ENCODE measurements at regions not wholly inside any gene's neighbourhood (a gene's known extent, or its start where the extent isn't known, plus 50 kb on each side); places are given as distances from the start of the nearest gene placed in this dataset.

GRCh38 chrX:14266705-14267104, 237.0 kb upstream of the GEMIN8 start:
- ATAC-seq (no peak), DNase-seq (no peak)
- peaks cover 0 to 13% (median 0%) of the 10 kb centered on the region in 9 donors for H3K27me3 ChIP-seq
- intact Hi-C loops (cut with DNase I), result no loop called here
- no peaks in the 10 kb centered on the region for H3K36me3 ChIP-seq
- no peaks in the 10 kb centered on the region for H3K9me3 ChIP-seq
- no peak overlapping the region for H3K4me3 ChIP-seq
- H3K4me1 ChIP-seq, result no peaks in the 10 kb centered on the region
- H3K27ac ChIP-seq, result no peak overlapping the region
- WGBS, 4 donors, result 53 to 75% (median 72%) methylated on average over 1 of the region's 1 CpG
- no peak for TF ChIP-seq POLR2A (IDR thresholded peaks at IDR 0.05)
- TF ChIP-seq, protein P1, sequence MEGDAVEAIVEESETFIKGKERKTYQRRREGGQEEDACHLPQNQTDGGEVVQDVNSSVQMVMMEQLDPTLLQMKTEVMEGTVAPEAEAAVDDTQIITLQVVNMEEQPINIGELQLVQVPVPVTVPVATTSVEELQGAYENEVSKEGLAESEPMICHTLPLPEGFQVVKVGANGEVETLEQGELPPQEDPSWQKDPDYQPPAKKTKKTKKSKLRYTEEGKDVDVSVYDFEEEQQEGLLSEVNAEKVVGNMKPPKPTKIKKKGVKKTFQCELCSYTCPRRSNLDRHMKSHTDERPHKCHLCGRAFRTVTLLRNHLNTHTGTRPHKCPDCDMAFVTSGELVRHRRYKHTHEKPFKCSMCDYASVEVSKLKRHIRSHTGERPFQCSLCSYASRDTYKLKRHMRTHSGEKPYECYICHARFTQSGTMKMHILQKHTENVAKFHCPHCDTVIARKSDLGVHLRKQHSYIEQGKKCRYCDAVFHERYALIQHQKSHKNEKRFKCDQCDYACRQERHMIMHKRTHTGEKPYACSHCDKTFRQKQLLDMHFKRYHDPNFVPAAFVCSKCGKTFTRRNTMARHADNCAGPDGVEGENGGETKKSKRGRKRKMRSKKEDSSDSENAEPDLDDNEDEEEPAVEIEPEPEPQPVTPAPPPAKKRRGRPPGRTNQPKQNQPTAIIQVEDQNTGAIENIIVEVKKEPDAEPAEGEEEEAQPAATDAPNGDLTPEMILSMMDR (IDR thresholded peaks at IDR 0.05), result no peak

DNA sequence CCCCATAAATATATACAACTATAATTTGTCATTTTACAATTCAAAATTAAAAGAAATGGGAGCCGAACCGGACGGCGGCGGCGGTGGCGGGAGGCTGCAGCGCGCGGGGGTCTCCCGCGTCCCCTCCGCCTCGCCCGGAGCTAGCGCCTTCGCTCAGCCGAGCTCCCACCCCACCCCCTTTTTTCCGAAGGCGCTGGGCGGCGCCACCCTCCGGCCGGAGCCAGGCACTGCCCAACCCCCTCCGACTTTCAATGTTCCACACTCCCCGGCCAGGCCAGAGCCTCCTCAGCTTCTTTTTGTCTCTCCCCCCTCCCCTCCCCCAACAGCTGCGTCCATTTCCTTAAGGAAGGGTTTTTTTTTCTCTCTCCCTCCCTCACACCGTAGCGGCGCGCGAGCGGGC, 214.1 kb upstream of the GEMIN8 start:
- H3K27me3 ChIP-seq, result peaks cover 0 to 3% (median 0%) of the 10 kb centered on the region in 9 donors
- ATAC-seq, result no peak
- H3K27ac ChIP-seq, result no peak overlapping the region
- no peak overlapping the region for H3K4me3 ChIP-seq
- no peaks in the 10 kb centered on the region for H3K36me3 ChIP-seq
- no peak for DNase-seq
- H3K4me1 ChIP-seq, result no peaks in the 10 kb centered on the region
- TF ChIP-seq POLR2A (IDR thresholded peaks at IDR 0.05), result no peak
- TF ChIP-seq, protein P1 (IDR thresholded peaks at IDR 0.05), result no peak
- 34 to 40% (median 37%) methylated on average over 33 of the region's 33 CpGs for WGBS, 4 donors
- intact Hi-C loops (cut with DNase I), result no loop called here
- H3K9me3 ChIP-seq, result no peaks in the 10 kb centered on the region

DNA sequence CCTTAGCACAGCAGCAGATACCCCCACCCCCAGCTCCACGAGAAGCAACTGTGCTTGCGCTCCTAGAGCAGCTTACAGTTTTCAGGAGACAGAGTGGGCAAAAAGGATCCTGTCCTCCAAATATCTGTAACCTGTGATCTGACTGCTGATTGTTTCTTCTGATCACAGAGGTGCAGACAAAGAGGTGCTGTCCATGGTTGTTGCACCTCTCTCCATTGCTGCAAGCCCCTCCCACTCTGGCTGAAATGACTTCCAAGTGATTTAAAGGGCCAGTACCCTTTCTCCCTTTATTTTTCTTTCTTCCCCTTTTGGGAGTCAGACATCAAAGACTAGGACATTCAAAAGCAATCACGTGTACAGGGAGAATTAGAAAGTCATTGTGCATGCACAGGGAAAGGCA, 205.3 kb upstream of the GEMIN8 start:
- H3K4me1 ChIP-seq, result no peaks in the 10 kb centered on the region
- H3K36me3 ChIP-seq, result no peaks in the 10 kb centered on the region
- ATAC-seq (no peak), DNase-seq (no peak)
- H3K9me3 ChIP-seq, result peaks cover 0 to 14% (median 0%) of the 10 kb centered on the region in 12 donors
- H3K4me3 ChIP-seq, result no peak overlapping the region
- 37 to 52% (median 46%) methylated on average over 3 of the region's 3 CpGs for WGBS, 4 donors
- no peak overlapping the region for H3K27ac ChIP-seq
- intact Hi-C loops (cut with DNase I), result no loop called here
- TF ChIP-seq POLR2A (IDR thresholded peaks at IDR 0.05), result no peak
- TF ChIP-seq, protein P1 (IDR thresholded peaks at IDR 0.05), result no peak
- no peaks in the 10 kb centered on the region for H3K27me3 ChIP-seq

GRCh38 chrX:14232688-14233087, 203.0 kb upstream of the GEMIN8 start:
- intact Hi-C loops (cut with DNase I), result no loop called here
- Histone ChIP-seq H3K27me3 (no peaks in the 10 kb centered on the region), H3K27ac (no peak overlapping the region), H3K4me1 (no peaks in the 10 kb centered on the region), H3K36me3 (no peaks in the 10 kb centered on the region), H3K9me3 (peaks cover 0 to 22% (median 0%) of the 10 kb centered on the region in 12 donors), H3K4me3 (no peak overlapping the region)
- 66 to 70% (median 68%) methylated on average over 4 of the region's 4 CpGs for WGBS, 4 donors
- ATAC-seq (no peak), DNase-seq (no peak)
- TF ChIP-seq POLR2A (IDR thresholded peaks at IDR 0.05), result no peak
- TF ChIP-seq, protein P1 (IDR thresholded peaks at IDR 0.05), result no peak

All from heart left ventricle (tissue), 16 donors.